HUES48 (cell line): ENCODE measurements at regions not wholly inside any gene's neighbourhood (a gene's known extent, or its start where the extent isn't known, plus 50 kb on each side); places are given as distances from the start of the nearest gene placed in this dataset.

ENCODE experiments used
- H3K27ac ChIP-seq: one replicate; pipeline ENCODE4 v1.7.0; 2013; ENCODE audit warnings: low read depth, low read length, inconsistent platforms
- H3K27me3 ChIP-seq: 2 replicates; pipeline ENCODE4 v1.6.1; 2013; ENCODE audit warnings: mild to moderate bottlenecking, low read length; ENCODE audit not compliant: control insufficient read depth, insufficient read depth
- H3K36me3 ChIP-seq: 2 replicates; pipeline ENCODE4 v1.6.1; 2013; ENCODE audit warnings: low read length; ENCODE audit not compliant: control insufficient read depth, insufficient read depth
- H3K4me1 ChIP-seq: 2 replicates; pipeline ENCODE4 v1.6.1; 2013; ENCODE audit warnings: mild to moderate bottlenecking, low read length; ENCODE audit not compliant: control insufficient read depth, insufficient read depth
- H3K4me3 ChIP-seq: 2 replicates; pipeline ENCODE4 v1.5.1; 2013; ENCODE audit warnings: mild to moderate bottlenecking, low read depth, low read length
- H3K9ac ChIP-seq: 2 replicates; pipeline ENCODE4 v1.6.1; 2013; ENCODE audit warnings: mild to moderate bottlenecking, low read depth, low read length, moderate library complexity
- H3K9me3 ChIP-seq: 2 replicates; pipeline ENCODE4 v1.6.1; 2013; ENCODE audit warnings: low read length; ENCODE audit not compliant: control insufficient read depth, insufficient read depth

DNA sequence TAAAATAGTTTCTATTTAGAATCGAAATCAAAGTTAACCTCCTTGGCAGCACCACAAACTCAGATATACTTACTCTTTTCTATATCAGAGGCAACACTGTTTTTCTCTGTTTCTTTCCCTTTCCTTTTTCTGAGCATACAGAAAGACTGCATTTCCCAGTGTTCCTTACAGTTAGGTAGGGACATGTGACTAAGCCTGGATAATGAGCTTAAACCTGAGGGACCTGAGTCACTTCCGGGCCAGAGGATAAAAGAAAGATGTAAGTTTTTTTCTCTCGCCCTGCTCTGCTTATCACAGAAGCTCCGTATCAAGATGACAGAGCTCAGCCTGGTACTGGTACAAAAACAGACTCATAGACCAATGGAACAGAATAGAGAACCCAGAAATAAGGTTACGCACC, 531.9 kb downstream of the KLF12 start:
- no peak overlapping the region for H3K27ac ChIP-seq
- H3K36me3 ChIP-seq = no peaks in the 10 kb centered on the region
- no peaks in the 10 kb centered on the region for H3K9me3 ChIP-seq
- H3K27me3 ChIP-seq = no peaks in the 10 kb centered on the region
- no peak overlapping the region for H3K9ac ChIP-seq
- H3K4me3 ChIP-seq = no peak overlapping the region
- peaks cover 1% of the 10 kb centered on the region; the same call in 1 of the 2 replicates for H3K4me1 ChIP-seq

DNA sequence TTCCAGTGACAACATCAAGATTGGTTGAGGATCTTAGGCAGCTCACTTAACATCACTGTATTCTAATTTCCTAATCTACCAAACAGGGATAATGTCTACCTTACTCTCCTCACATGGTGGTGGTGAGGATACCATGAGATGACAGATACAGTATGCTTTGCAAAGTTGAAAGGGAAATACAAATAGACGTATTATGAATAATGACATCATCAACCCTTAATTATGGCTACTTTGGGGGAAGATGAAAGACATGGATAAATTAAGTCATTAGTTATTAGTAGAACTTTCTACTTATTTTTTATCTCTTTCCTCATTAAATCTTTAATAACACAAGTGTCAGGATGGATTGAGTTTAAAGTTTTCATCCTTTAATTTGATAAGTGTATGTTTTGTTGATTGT, 532.5 kb downstream of the KLF12 start:
- Histone ChIP-seq H3K4me1 (no peaks in the 10 kb centered on the region), H3K27ac (no peak overlapping the region), H3K36me3 (no peaks in the 10 kb centered on the region), H3K9ac (no peak overlapping the region), H3K4me3 (no peak overlapping the region), H3K27me3 (no peaks in the 10 kb centered on the region), H3K9me3 (no peaks in the 10 kb centered on the region)

DNA sequence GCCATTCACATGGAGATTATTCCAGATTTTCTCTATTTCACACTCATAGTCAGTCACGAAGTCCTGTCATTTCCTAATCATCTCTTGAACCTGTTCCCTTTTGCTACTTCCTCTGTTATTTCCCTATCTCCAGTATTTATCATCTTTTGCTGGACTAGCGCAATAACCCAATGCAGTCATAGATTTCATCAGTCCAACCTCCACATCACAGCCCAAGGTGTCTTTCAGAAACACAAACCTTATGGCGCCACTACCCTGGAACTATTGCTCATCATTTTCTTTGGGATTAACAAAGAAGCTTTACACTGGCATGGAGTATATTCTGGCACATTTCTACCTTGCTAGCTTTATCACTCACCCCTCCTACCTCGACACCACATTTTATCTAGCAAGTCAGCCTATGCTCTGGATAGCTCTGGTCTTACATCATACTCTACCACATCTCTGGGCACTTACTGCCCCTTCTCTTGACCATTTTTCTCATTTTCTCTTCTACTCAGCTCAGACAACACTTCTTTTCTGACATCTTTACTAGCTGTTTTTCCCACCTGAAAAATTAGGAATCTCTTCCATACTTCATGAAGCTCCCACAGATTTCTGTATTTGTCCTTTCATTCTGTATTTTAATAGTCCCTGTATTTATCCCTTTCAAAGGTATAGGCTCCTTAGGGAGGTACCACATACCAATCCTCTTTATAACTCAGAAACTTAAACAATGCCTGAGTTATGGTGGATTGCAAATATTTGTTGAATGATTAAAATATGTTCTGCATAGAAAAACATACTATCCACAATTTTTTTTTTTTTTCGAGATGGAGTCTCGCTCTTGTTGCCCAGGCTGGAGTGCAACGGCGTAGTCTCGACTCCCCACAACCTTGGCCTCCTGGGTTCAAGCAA, 534.7 kb downstream of the KLF12 start:
- H3K9me3 ChIP-seq = no peaks in the 10 kb centered on the region
- H3K9ac ChIP-seq = no peak overlapping the region
- no peaks in the 10 kb centered on the region for H3K4me1 ChIP-seq
- no peaks in the 10 kb centered on the region for H3K36me3 ChIP-seq
- no peaks in the 10 kb centered on the region for H3K27me3 ChIP-seq
- H3K27ac ChIP-seq = no peak overlapping the region
- H3K4me3 ChIP-seq = no peak overlapping the region

DNA sequence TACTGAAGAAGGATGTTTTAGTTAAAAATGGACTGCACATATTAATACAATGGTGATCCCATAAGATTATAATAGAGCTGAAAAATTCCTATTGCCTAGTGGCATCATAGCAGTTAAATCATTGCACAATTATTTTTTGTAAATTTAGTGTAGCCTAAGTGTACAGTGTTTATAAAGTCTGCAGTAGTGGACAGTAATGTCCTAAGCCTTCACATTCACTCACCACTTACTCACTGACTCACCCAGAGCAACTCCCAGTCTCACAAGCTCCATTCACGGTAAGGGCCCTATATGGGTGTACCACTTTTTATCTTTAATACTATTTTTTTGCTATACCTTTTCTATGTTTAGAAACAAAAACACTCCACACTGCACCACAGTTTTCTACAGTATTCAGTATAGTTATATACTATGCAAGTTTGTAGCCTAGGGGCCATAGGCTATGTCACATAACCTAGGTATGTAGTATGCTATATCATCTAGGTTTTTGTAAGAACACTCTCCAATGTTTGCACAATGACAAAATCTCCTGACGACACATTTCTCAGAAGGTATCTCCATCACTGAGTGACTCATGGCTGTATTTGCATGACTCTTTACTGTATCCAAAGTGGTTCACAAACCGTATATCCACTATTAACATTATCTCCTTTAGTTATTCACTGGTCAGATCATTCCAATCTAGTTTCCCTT, 536.0 kb downstream of the KLF12 start:
- Histone ChIP-seq H3K27me3 (no peaks in the 10 kb centered on the region), H3K4me1 (no peaks in the 10 kb centered on the region), H3K27ac (no peak overlapping the region), H3K4me3 (no peak overlapping the region), H3K9ac (no peak overlapping the region), H3K9me3 (no peaks in the 10 kb centered on the region), H3K36me3 (no peaks in the 10 kb centered on the region)

DNA sequence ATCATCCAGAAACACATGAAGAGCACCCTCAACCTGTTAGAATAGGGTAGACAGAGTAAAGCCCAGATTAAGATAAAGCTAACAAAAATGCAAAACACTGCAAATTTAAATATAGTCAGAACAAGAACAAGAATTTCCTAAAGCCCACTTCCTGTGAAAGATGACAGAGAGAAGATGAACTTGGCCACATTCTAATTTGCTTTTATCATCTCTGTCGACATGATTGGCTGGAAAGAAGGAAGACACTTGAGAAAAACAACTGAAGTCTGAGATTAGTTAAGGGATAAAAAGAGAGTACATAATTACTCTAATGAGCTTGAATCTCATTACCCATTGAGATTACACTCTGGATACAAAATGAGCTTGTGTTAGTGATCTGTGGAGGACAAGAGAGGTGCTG, 537.6 kb downstream of the KLF5 start:
- H3K36me3 ChIP-seq = no peaks in the 10 kb centered on the region
- H3K9me3 ChIP-seq = no peaks in the 10 kb centered on the region
- H3K27ac ChIP-seq = no peak overlapping the region
- H3K9ac ChIP-seq = no peak overlapping the region
- H3K4me3 ChIP-seq = no peak overlapping the region
- H3K4me1 ChIP-seq = no peaks in the 10 kb centered on the region
- H3K27me3 ChIP-seq = no peaks in the 10 kb centered on the region

DNA sequence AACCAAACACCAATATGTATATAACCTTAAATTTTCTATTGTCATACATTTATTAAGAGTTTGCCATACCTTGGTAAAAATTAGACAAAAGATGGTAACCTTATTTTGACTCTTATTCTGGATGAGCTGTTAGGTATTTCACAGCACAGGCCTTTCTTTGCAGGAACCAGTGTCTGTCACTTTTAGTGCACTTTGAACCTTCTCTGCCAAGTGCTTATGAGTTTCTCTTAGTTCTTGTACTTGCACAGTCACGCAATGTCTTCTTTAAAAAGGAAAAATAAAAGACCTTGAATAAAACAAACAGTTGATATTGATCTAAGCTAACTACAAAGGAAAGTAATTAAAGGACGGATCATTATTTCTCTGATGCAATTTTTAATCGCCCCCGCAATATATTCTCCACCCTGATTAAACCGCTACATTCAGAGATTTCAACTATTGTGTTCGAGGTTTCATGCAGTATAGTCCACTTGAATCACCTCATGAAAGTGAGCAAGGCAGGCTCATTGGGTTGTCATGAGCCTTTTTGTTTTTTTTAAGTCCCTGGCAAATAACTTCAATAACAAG, 534.5 kb downstream of the KLF5 start:
- H3K9me3 ChIP-seq = no peaks in the 10 kb centered on the region
- H3K36me3 ChIP-seq = no peaks in the 10 kb centered on the region
- no peak overlapping the region for H3K9ac ChIP-seq
- H3K4me1 ChIP-seq = no peaks in the 10 kb centered on the region
- no peak overlapping the region for H3K27ac ChIP-seq
- H3K4me3 ChIP-seq = no peak overlapping the region
- H3K27me3 ChIP-seq = no peaks in the 10 kb centered on the region

DNA sequence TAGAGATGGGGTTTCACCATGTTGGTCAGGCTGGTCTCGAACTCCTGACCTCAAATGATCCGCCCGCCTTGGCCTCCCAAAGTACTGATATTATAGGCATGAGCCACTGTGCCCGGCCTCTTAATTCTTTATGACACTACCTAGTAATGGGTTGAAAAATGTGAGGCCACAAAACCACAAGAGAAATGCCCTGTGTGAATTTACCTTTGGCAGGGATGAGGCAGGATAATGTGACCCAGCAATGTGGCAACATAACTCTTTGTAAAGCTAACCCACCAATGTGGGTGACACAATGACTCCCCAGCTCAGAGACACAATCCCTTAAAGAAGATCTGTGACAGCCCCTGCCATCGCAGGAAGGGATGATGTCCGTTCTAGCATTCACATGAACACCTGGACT, 533.1 kb downstream of the KLF5 start:
- Histone ChIP-seq H3K4me3 (no peak overlapping the region), H3K27me3 (no peaks in the 10 kb centered on the region), H3K9me3 (no peaks in the 10 kb centered on the region), H3K4me1 (no peaks in the 10 kb centered on the region), H3K36me3 (no peaks in the 10 kb centered on the region), H3K9ac (no peak overlapping the region), H3K27ac (no peak overlapping the region)

DNA sequence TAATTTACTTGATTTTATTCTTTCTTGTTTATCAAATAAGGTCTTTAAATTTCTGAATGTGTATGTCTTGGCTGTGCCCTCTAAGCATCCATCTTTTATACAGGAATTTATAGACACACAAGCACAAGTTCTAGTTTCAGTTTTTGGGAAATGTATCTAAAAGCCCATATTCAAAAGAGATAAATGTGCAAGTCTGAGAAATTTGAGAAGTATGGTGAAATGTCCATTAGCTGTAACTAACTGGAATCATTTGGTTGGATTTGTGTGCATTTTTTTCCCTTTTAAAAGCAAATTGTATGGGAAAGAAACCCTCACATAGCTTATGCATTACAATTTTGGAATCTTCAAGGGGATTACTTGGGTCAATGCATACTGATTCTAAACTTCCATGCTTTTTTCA, 532.0 kb downstream of the KLF5 start:
- no peak overlapping the region for H3K27ac ChIP-seq
- no peaks in the 10 kb centered on the region for H3K36me3 ChIP-seq
- H3K4me3 ChIP-seq = no peak overlapping the region
- no peak overlapping the region for H3K9ac ChIP-seq
- no peaks in the 10 kb centered on the region for H3K27me3 ChIP-seq
- H3K4me1 ChIP-seq = no peaks in the 10 kb centered on the region
- H3K9me3 ChIP-seq = no peaks in the 10 kb centered on the region

DNA sequence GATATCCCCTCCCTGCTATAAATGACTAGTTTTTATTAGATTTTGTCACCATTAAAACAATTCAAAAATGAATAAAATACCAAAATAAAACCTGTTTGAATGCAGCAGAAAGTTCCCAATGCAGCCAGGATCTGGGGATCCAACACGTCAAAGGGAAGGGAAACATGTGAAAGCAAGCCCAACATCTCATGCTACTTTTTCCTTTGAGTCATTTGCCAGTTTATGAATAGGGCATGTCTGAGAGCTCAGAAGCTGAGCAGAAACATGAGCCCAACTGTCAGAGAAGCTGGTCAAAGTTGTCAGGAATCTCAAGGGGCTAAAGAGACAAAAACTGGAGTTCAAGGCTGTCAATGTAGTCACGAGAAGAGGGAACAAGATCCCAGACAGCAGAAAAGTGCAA, 526.4 kb downstream of the KLF5 start:
- Histone ChIP-seq H3K9me3 (no peaks in the 10 kb centered on the region), H3K36me3 (no peaks in the 10 kb centered on the region), H3K9ac (no peak overlapping the region), H3K27ac (no peak overlapping the region), H3K4me3 (no peak overlapping the region), H3K27me3 (no peaks in the 10 kb centered on the region), H3K4me1 (no peaks in the 10 kb centered on the region)

DNA sequence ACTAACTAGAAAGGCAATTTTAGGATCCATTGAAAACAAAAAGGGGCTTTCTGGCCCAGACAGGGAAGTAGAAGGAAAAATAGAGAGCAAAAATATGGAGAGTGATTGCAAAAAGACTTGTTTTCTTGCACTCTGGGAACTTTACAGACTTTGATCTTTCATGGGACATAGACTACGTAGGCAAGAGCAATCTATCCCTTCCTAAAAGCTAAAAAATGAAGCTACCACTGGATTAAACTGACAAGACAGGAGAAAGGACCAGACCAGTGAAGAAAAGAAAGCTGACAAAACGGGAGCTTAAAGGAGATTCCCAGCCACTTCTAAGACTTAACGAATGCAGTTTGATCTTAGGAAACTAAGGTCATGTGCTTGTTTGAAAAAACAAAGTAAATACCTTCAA, 524.5 kb downstream of the KLF5 start:
- no peak overlapping the region for H3K27ac ChIP-seq
- H3K27me3 ChIP-seq = no peaks in the 10 kb centered on the region
- no peaks in the 10 kb centered on the region for H3K9me3 ChIP-seq
- H3K4me1 ChIP-seq = no peaks in the 10 kb centered on the region
- H3K36me3 ChIP-seq = no peaks in the 10 kb centered on the region
- H3K4me3 ChIP-seq = no peak overlapping the region
- no peak overlapping the region for H3K9ac ChIP-seq
